ENCODE measurements at regions not wholly inside any gene's neighbourhood (a gene's known extent, or its start where the extent isn't known, plus 50 kb on each side); places are given as distances from the start of the nearest gene placed in this dataset.

- DNase-seq = no peak
Measured at GRCh38 chr1:71264039-71264438, 183.2 kb upstream of the ZRANB2 start.

GRCh38 chr1:71262970-71263369, 182.1 kb upstream of the ZRANB2 start:
- no peak for DNase-seq

GRCh38 chr1:71252900-71253299, 172.1 kb upstream of the ZRANB2 start:
- no peak for DNase-seq

- no peak for DNase-seq
Measured at GRCh38 chr1:71245246-71245645, 164.4 kb upstream of the ZRANB2 start.

- no peak for DNase-seq
Measured at GRCh38 chr1:71242239-71242638, 161.4 kb upstream of the ZRANB2 start.

GRCh38 chr1:71240656-71241055, 159.8 kb upstream of the ZRANB2 start:
- no peak for DNase-seq

GRCh38 chr1:71236503-71236902, 155.7 kb upstream of the ZRANB2 start:
- no peak for DNase-seq

GRCh38 chr1:71233645-71234044, 152.8 kb upstream of the ZRANB2 start:
- DNase-seq = no peak

GRCh38 chr1:71232786-71233185, 152.0 kb upstream of the ZRANB2 start:
- DNase-seq = no peak

- no peak for DNase-seq
Measured at GRCh38 chr1:71232166-71232763, 151.4 kb upstream of the ZRANB2 start.

- DNase-seq = no peak
Measured at GRCh38 chr1:71231751-71232150, 150.9 kb upstream of the ZRANB2 start.

- DNase-seq = no peak
Measured at GRCh38 chr1:71228742-71229365, 148.0 kb upstream of the ZRANB2 start.

- DNase-seq = no peak
Measured at GRCh38 chr1:71228241-71228640, 147.4 kb upstream of the ZRANB2 start.

- no peak for DNase-seq
Measured at GRCh38 chr1:71224741-71225377, 144.0 kb upstream of the ZRANB2 start.

GRCh38 chr1:71223641-71224340, 143.0 kb upstream of the ZRANB2 start:
- DNase-seq = no peak

GRCh38 chr1:71222668-71223067, 141.8 kb upstream of the ZRANB2 start:
- no peak for DNase-seq

- DNase-seq = no peak
Measured at GRCh38 chr1:71210718-71211117, 129.9 kb upstream of the ZRANB2 start.

- DNase-seq = no peak
Measured at GRCh38 chr1:71203241-71203640, 122.4 kb upstream of the ZRANB2 start.

GRCh38 chr1:71200503-71200902, 119.7 kb upstream of the ZRANB2 start:
- DNase-seq = no peak

- peak in 3 of 4 experiments; percentile 9 to 17 (median 13) for DNase-seq
Measured at GRCh38 chr1:71196685-71197084, 115.8 kb upstream of the ZRANB2 start.

GRCh38 chr1:71193153-71193552, 112.3 kb upstream of the ZRANB2 start:
- no peak for DNase-seq

GRCh38 chr1:71191520-71191919, 110.7 kb upstream of the ZRANB2 start:
- no peak for DNase-seq

- DNase-seq = no peak
Measured at GRCh38 chr1:71190843-71191242, 110.0 kb upstream of the ZRANB2 start.

- no peak for DNase-seq
Measured at GRCh38 chr1:71184410-71184809, 103.6 kb upstream of the ZRANB2 start.
